OCI-LY7 (cell line): ENCODE measurements at regions not wholly inside any gene's neighbourhood (a gene's known extent, or its start where the extent isn't known, plus 50 kb on each side); places are given as distances from the start of the nearest gene placed in this dataset.

ENCODE experiments used
- BruUV-seq: library from RNA; stranded (reverse); fragments of 400-500 nt; replicated peaks from 2 replicates; lab custom pipeline; 2021; lab: Mats Ljungman, UMichigan
- CTCF ChIA-PET: fragments of 300-600 bp; sonication (Branson Sonifier 250); formaldehyde crosslinking; loops from one replicate; lab custom pipeline; 2022; ENCODE audit warnings: antibody characterized with exemption; ENCODE audit not compliant: unreplicated experiment; lab: Charles Lee
- POLR2A ChIA-PET: fragments of 300-600 bp; sonication (Branson Sonifier 250); formaldehyde crosslinking; loops from one replicate; lab custom pipeline; 2022; ENCODE audit warnings: antibody characterized with exemption; lab: Charles Lee
- DNase-seq: peaks from one replicate; pipeline ENCODE4 v3.0.0-alpha.2; 2015; ENCODE audit warnings: low spot score
- H2AFZ ChIP-seq: fragments of 200-600 bp; sonication (generic), shearing (Covaris generic); 2 replicates; pipeline ENCODE4 v1.6.1; 2014; ENCODE audit warnings: mild to moderate bottlenecking, antibody characterized with exemption, low read length, moderate library complexity
- H3K27ac ChIP-seq: fragments of 200-600 bp; sonication (generic); 2 replicates; pipeline ENCODE4 v1.5.1; 2014; ENCODE audit warnings: mixed run types, low read depth, mild to moderate bottlenecking, moderate library complexity, low read length, inconsistent platforms; ENCODE audit not compliant: poor library complexity, severe bottlenecking
- H3K36me3 ChIP-seq: fragments of 200-600 bp; sonication (generic); 2 replicates; pipeline ENCODE4 v1.6.1; 2014; ENCODE audit warnings: mild to moderate bottlenecking, antibody characterized with exemption, low read length, moderate library complexity, mixed read lengths; ENCODE audit not compliant: insufficient read depth
- H3K4me1 ChIP-seq: fragments of 200-600 bp; sonication (generic); 2 replicates; pipeline ENCODE4 v1.5.1; 2014; ENCODE audit warnings: mild to moderate bottlenecking, low read length; ENCODE audit not compliant: insufficient read depth, poor library complexity, severe bottlenecking
- H3K4me2 ChIP-seq: fragments of 200-600 bp; sonication (generic); 2 replicates; pipeline ENCODE4 v1.6.1; 2014; ENCODE audit warnings: mild to moderate bottlenecking, low read length
- H3K4me3 ChIP-seq: fragments of 200-600 bp; sonication (generic); 2 replicates; pipeline ENCODE4 v1.5.1; 2014; ENCODE audit warnings: mild to moderate bottlenecking, low read depth, low read length; ENCODE audit not compliant: poor library complexity, severe bottlenecking
- H3K79me2 ChIP-seq: fragments of 200-600 bp; sonication (generic); 2 replicates; pipeline ENCODE4 v1.6.1; 2016; ENCODE audit warnings: low read depth, mild to moderate bottlenecking, low read length, moderate library complexity, mixed read lengths; ENCODE audit not compliant: insufficient read depth
- H3K9me2 ChIP-seq: fragments of 200-600 bp; sonication (generic); 2 replicates; pipeline ENCODE4 v1.6.1; 2016; ENCODE audit warnings: mild to moderate bottlenecking, low read length, mixed read lengths; ENCODE audit not compliant: insufficient read depth
- H3K9me3 ChIP-seq: fragments of 200-600 bp; sonication (generic); 2 replicates; pipeline ENCODE4 v1.6.1; 2014; ENCODE audit warnings: mild to moderate bottlenecking, mixed run types, low read length, mixed read lengths
- H4K20me1 ChIP-seq: fragments of 200-600 bp; sonication (generic); 2 replicates; pipeline ENCODE4 v1.6.1; 2014; ENCODE audit warnings: mild to moderate bottlenecking, antibody characterized with exemption, low read length, moderate library complexity, mixed read lengths; ENCODE audit not compliant: insufficient read depth
- EZH2phosphoT487 ChIP-seq: fragments of 200-600 bp; sonication (generic); IDR thresholded peaks from 2 replicates; pipeline ENCODE4 v1.6.1; 2018; ENCODE audit warnings: low read depth, borderline replicate concordance, mild to moderate bottlenecking, mixed run types, antibody characterized with exemption, low read length, moderate library complexity, mixed read lengths
- intact Hi-C: fragments of 100-400 bp; cut with micrococcal nuclease; formaldehyde crosslinking; loops from one replicate; pipeline ENCODE4 v1.10.0; 2022; ENCODE audit not compliant: unreplicated experiment
- TF ChIP-seq, protein P1 (sequence below): fragments of 200-600 bp; sonication (generic); conservative IDR thresholded peaks from 2 replicates; pipeline ENCODE4 v1.5.1; 2014; ENCODE audit warnings: mild to moderate bottlenecking, antibody characterized with exemption, low read length, moderate library complexity, mixed read lengths

DNA sequence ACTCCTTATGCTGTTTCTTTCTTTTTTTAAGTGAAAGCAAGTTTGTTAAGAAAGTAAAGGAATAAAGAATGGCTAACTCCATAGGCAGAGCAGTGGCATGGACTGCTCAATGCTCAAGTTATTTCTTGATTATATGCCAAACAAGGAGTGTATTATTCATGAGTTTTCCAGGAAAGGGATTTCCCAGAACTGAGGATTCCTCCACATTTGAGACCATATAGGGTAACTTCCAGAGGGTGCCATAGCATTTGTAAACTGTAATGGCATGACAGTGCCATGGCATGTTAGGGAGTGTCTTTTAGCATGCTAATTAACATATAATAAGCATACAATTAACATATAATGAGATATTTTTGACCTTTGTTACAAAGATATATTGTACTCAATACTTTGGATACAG is 1034.5 kb upstream of the PHF14 start:
- no peak overlapping the region for H2AFZ ChIP-seq
- ChIA-PET POLR2A (interaction anchor here (1.0 kb wide), 1 partner anchor 62 kb away, joined by 3 read pairs; no protein-coding TSS in a partner anchor), CTCF (no interaction called here)
- no peaks in the 10 kb centered on the region for H3K36me3 ChIP-seq
- H3K9me3 ChIP-seq: no peaks in the 10 kb centered on the region
- H3K4me3 ChIP-seq: no peak overlapping the region
- BruUV-seq: no TSS peak
- no peaks in the 10 kb centered on the region for H4K20me1 ChIP-seq
- no peak for DNase-seq
- intact Hi-C loops: no loop called here
- no peaks in the 10 kb centered on the region for H3K9me2 ChIP-seq
- no peaks in the 10 kb centered on the region for H3K79me2 ChIP-seq
- no peak overlapping the region for H3K27ac ChIP-seq
- no peak overlapping the region for H3K4me2 ChIP-seq
- no peaks in the 10 kb centered on the region for H3K4me1 ChIP-seq
- no peak for TF ChIP-seq EZH2phosphoT487
- TF ChIP-seq, protein P1, sequence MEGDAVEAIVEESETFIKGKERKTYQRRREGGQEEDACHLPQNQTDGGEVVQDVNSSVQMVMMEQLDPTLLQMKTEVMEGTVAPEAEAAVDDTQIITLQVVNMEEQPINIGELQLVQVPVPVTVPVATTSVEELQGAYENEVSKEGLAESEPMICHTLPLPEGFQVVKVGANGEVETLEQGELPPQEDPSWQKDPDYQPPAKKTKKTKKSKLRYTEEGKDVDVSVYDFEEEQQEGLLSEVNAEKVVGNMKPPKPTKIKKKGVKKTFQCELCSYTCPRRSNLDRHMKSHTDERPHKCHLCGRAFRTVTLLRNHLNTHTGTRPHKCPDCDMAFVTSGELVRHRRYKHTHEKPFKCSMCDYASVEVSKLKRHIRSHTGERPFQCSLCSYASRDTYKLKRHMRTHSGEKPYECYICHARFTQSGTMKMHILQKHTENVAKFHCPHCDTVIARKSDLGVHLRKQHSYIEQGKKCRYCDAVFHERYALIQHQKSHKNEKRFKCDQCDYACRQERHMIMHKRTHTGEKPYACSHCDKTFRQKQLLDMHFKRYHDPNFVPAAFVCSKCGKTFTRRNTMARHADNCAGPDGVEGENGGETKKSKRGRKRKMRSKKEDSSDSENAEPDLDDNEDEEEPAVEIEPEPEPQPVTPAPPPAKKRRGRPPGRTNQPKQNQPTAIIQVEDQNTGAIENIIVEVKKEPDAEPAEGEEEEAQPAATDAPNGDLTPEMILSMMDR: no peak

DNA sequence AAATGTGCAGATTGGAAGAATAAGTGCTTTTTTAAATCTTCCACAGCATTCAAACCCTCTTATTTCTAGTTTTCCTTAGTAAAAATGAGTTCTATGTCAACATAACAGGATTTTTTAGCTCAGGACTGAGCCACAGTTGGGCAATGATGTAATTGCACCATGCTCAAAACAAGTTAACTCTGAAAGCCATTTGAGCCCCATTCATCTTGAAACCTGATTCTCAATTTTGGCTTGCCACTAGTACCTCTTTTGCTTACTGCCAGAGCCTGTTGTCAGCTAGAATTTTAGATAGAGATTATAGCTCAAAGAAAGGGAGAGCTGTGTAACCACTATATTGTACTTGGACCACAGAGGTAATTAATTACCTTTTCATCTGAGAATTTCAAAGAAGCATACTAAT is 1028.5 kb upstream of the PHF14 start:
- ChIA-PET CTCF (no interaction called here), POLR2A (no interaction called here)
- Histone ChIP-seq H4K20me1 (no peaks in the 10 kb centered on the region), H3K27ac (no peak overlapping the region), H3K36me3 (no peaks in the 10 kb centered on the region), H3K4me2 (no peak overlapping the region), H3K4me1 (no peaks in the 10 kb centered on the region), H3K9me2 (no peaks in the 10 kb centered on the region), H3K9me3 (no peaks in the 10 kb centered on the region), H3K79me2 (no peaks in the 10 kb centered on the region), H2AFZ (no peak overlapping the region), H3K4me3 (no peak overlapping the region)
- DNase-seq: no peak
- BruUV-seq: no TSS peak
- intact Hi-C loops: no loop called here
- TF ChIP-seq, protein P1: no peak
- no peak for TF ChIP-seq EZH2phosphoT487

DNA sequence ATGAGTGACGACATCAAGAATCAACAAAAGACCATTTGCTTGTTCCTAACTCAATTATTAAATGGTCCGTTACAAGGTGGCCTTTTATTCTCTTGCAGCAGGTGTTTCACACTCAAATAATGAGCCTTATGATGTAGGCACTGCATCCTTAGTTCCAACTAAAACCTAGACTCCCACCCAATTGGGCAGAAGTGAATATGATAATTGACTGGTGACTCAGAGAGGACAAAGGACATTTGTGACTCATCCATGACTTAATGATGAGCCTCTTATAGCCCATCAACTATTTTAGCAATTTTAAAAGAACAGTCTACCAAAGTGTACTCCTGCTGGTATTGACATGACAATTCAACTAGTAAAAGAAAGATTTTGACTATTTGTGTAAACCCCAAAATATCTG is 1027.8 kb upstream of the PHF14 start:
- Histone ChIP-seq H3K27ac (no peak overlapping the region), H4K20me1 (no peaks in the 10 kb centered on the region), H3K4me3 (no peak overlapping the region), H3K9me2 (no peaks in the 10 kb centered on the region), H3K4me2 (no peak overlapping the region), H3K4me1 (no peaks in the 10 kb centered on the region), H3K36me3 (no peaks in the 10 kb centered on the region), H3K9me3 (no peaks in the 10 kb centered on the region), H3K79me2 (no peaks in the 10 kb centered on the region), H2AFZ (no peak overlapping the region)
- CTCF ChIA-PET: no interaction called here
- BruUV-seq: no TSS peak
- no peak for TF ChIP-seq EZH2phosphoT487
- TF ChIP-seq, protein P1: no peak
- intact Hi-C loops: no loop called here
- POLR2A ChIA-PET: no interaction called here
- no peak for DNase-seq
